Activated gamma-delta T cell treated with Interleukin-2 at 50 U/mL for 16 hours (primary cell): ENCODE measurements at regions not wholly inside any gene's neighbourhood (a gene's known extent, or its start where the extent isn't known, plus 50 kb on each side); places are given as distances from the start of the nearest gene placed in this dataset.
"Not testable (repeated sequence)": the region's sequence is repeated elsewhere in the genome, so short reads cannot be mapped to it uniquely, and the experiment has no call there.

ENCODE experiments used
- DNase-seq: peaks from one replicate; pipeline ENCODE4 v3.0.0-alpha.2; 2020

- DNase-seq: no peak
These were observed 161.1 kb upstream of the IRF2BP2 start for GRCh38 chr1:234770924-234771540.

GRCh38 chr1:234769986-234770795 lies 160.2 kb upstream of the IRF2BP2 start:
- DNase-seq: peak; percentile 38

- DNase-seq: no peak
These were observed 159.5 kb upstream of the IRF2BP2 start for GRCh38 chr1:234769284-234769985.

GRCh38 chr1:234768569-234769283 lies 158.7 kb upstream of the IRF2BP2 start:
- peak; percentile 38 for DNase-seq

GRCh38 chr1:234768171-234768568 lies 158.2 kb upstream of the IRF2BP2 start:
- DNase-seq: no peak

- DNase-seq: no peak
These were observed 155.7 kb upstream of the IRF2BP2 start for GRCh38 chr1:234765672-234766071.

GRCh38 chr1:234765181-234765580 lies 155.2 kb upstream of the IRF2BP2 start:
- DNase-seq: no peak

GRCh38 chr1:234763910-234764309 lies 153.9 kb upstream of the IRF2BP2 start:
- no peak for DNase-seq

- no peak for DNase-seq
These were observed 153.4 kb upstream of the IRF2BP2 start for GRCh38 chr1:234763367-234763766.

GRCh38 chr1:234762127-234762526 lies 152.1 kb upstream of the IRF2BP2 start:
- not testable (repeated sequence) for DNase-seq

GRCh38 chr1:234760303-234760723 lies 150.3 kb upstream of the IRF2BP2 start:
- DNase-seq: no peak

GRCh38 chr1:234759888-234760287 lies 149.9 kb upstream of the IRF2BP2 start:
- no peak for DNase-seq

GRCh38 chr1:234758851-234759250 lies 148.9 kb upstream of the IRF2BP2 start:
- peak; percentile 62 for DNase-seq

- DNase-seq: no peak
These were observed 146.9 kb upstream of the IRF2BP2 start for GRCh38 chr1:234756857-234757256.

GRCh38 chr1:234756066-234756774 lies 146.2 kb upstream of the IRF2BP2 start:
- peak; percentile 54 for DNase-seq

GRCh38 chr1:234755449-234755863 lies 145.5 kb upstream of the IRF2BP2 start:
- DNase-seq: no peak

- DNase-seq: no peak
These were observed 144.0 kb upstream of the IRF2BP2 start for GRCh38 chr1:234753979-234754378.

GRCh38 chr1:234752927-234753326 lies 142.9 kb upstream of the IRF2BP2 start:
- DNase-seq: no peak

GRCh38 chr1:234751678-234752077 lies 141.7 kb upstream of the IRF2BP2 start:
- no peak for DNase-seq

- no peak for DNase-seq
These were observed 141.1 kb upstream of the IRF2BP2 start for GRCh38 chr1:234750922-234751627.

GRCh38 chr1:234748713-234749112 lies 138.7 kb upstream of the IRF2BP2 start:
- no peak for DNase-seq

GRCh38 chr1:234748066-234748465 lies 138.1 kb upstream of the IRF2BP2 start:
- DNase-seq: no peak
